ENCODE measurements at regions not wholly inside any gene's neighbourhood (a gene's known extent, or its start where the extent isn't known, plus 50 kb on each side); places are given as distances from the start of the nearest gene placed in this dataset.
A peak's percentile ranks its signal among the peaks of the same experiment; 100 is the strongest.

- no peak for DNase-seq (ENCODE audit: low spot score)
- POLR2A ChIA-PET (ENCODE audit: low non-redundant PET) = no interaction called here
- H3K27ac ChIP-seq = no peak overlapping the region
- CTCF ChIA-PET = interaction anchor here (0.6 to 0.7 kb wide), 2 partner anchors 15 to 1071 kb away, joined by 3 to 4 read pairs; no protein-coding TSS in a partner anchor
- TF ChIP-seq CTCF (conservative IDR thresholded peaks at IDR 0.05; ENCODE audit: low read depth) = no peak
Measured at GRCh38 chr2:146785101-146785500, 1059.7 kb upstream of the ACVR2A start.

- H3K27ac ChIP-seq = no peak overlapping the region
- no peak for TF ChIP-seq CTCF (conservative IDR thresholded peaks at IDR 0.05; ENCODE audit: low read depth)
- no peak for DNase-seq (ENCODE audit: low spot score)
- ChIA-PET CTCF (interaction anchor here (0.5 to 0.6 kb wide), 4 partner anchors 15 to 450 kb away, joined by 3 to 4 read pairs (median 4); no protein-coding TSS in a partner anchor), POLR2A (ENCODE audit: low non-redundant PET) (no interaction called here)
Measured at GRCh38 chr2:146784602-146785001, 1060.2 kb upstream of the ACVR2A start.

GRCh38 chr2:146777181-146777580 lies 1067.6 kb upstream of the ACVR2A start:
- no peak for TF ChIP-seq CTCF (conservative IDR thresholded peaks at IDR 0.05; ENCODE audit: low read depth)
- CTCF ChIA-PET = no interaction called here
- DNase-seq (ENCODE audit: low spot score) = no peak
- no peak overlapping the region for H3K27ac ChIP-seq
- POLR2A ChIA-PET (ENCODE audit: low non-redundant PET) = no interaction called here

GRCh38 chr2:146776596-146776995 lies 1068.2 kb upstream of the ACVR2A start:
- ChIA-PET POLR2A (ENCODE audit: low non-redundant PET) (no interaction called here), CTCF (no interaction called here)
- TF ChIP-seq CTCF (conservative IDR thresholded peaks at IDR 0.05; ENCODE audit: low read depth) = no peak
- H3K27ac ChIP-seq = no peak overlapping the region
- DNase-seq (ENCODE audit: low spot score) = no peak

GRCh38 chr2:146771531-146771930 lies 1073.3 kb upstream of the ACVR2A start:
- no peak for TF ChIP-seq CTCF (conservative IDR thresholded peaks at IDR 0.05; ENCODE audit: low read depth)
- no peak for DNase-seq (ENCODE audit: low spot score)
- CTCF ChIA-PET = no interaction called here
- POLR2A ChIA-PET (ENCODE audit: low non-redundant PET) = no interaction called here
- H3K27ac ChIP-seq = no peak overlapping the region

- TF ChIP-seq CTCF (conservative IDR thresholded peaks at IDR 0.05; ENCODE audit: low read depth) = no peak
- H3K27ac ChIP-seq = no peak overlapping the region
- ChIA-PET POLR2A (ENCODE audit: low non-redundant PET) (no interaction called here), CTCF (no interaction called here)
- no peak for DNase-seq (ENCODE audit: low spot score)
Measured at GRCh38 chr2:146764301-146764700, 1080.5 kb upstream of the ACVR2A start.

GRCh38 chr2:146762786-146763185 lies 1082.0 kb upstream of the ACVR2A start:
- H3K27ac ChIP-seq = no peak overlapping the region
- ChIA-PET CTCF (no interaction called here), POLR2A (ENCODE audit: low non-redundant PET) (no interaction called here)
- DNase-seq (ENCODE audit: low spot score) = peak; percentile 22
- TF ChIP-seq CTCF (conservative IDR thresholded peaks at IDR 0.05; ENCODE audit: low read depth) = no peak
